GM19372 (cell line): ENCODE measurements at regions not wholly inside any gene's neighbourhood (a gene's known extent, or its start where the extent isn't known, plus 50 kb on each side); places are given as distances from the start of the nearest gene placed in this dataset.

ENCODE experiments used
- ATAC-seq: cut with Tn5 transposase; IDR thresholded peaks from one replicate; pipeline ENCODE4 v1.9.1; 2021; ENCODE audit warnings: mild to moderate bottlenecking, low read depth, moderate library complexity; ENCODE audit not compliant: unreplicated experiment

DNA sequence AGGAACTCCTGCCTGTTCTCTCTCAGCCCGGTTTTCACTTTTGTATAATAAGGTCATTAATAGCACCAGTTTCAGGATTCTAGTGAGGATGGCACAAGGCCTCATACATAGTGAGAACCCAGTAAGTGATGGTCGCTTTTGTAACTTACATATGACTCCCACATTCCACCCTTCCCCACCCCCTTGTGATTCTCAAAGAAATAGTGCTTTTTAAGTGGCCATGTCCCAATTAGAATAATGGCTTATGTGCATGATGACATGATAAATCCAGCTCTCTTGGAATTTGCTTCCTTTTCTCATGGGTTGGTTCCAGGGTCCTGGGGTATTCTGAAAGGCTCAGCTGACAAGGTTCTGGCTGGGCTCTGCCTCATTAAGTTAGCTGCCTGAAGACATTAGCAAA, 189.9 kb downstream of the URB2 start:
- no peak for ATAC-seq

DNA sequence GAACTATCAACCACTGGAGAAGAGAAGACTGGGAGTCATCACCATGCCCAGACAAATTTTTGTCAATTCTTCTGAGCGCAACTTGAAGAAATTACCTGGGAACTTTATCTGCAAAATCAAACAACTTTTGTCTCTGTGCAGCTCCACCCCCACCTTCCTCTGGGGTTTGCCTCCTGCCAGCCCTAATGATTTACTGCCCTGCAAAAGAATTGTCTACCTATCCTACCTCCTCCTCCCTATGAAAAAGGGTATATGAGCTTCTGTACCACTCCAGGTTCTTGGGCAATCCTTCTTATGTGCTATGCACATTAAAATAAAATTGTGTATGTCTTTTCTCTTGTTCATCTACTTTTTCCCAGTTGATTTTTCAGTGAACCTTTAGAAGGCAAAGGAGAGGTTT, 191.9 kb downstream of the URB2 start:
- no peak for ATAC-seq

DNA sequence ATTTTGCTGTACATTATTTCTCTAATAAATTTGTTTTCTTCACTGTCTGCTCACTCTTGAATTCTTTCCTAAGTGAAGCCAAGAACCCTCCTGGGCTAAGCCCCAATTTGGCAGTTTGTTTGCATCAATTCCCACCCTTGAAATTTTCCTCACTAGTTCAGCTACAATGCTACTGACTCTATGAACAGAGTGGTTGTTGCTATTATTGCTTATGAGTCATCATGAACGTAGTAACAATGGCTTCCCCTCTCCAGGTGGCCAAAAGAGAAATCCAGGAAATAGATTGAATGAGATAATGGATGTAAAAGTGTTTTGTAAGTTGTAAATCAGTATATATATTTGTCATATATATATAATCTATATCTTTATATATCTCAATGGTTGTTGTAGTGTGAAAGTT, 193.0 kb downstream of the URB2 start:
- ATAC-seq, result no peak

GRCh38 chr1:229822026-229822425, 196.0 kb downstream of the URB2 start:
- no peak for ATAC-seq

GRCh38 chr1:229825042-229825441, 199.0 kb downstream of the URB2 start:
- no peak for ATAC-seq

GRCh38 chr1:229828461-229828860, 202.4 kb downstream of the URB2 start:
- no peak for ATAC-seq

DNA sequence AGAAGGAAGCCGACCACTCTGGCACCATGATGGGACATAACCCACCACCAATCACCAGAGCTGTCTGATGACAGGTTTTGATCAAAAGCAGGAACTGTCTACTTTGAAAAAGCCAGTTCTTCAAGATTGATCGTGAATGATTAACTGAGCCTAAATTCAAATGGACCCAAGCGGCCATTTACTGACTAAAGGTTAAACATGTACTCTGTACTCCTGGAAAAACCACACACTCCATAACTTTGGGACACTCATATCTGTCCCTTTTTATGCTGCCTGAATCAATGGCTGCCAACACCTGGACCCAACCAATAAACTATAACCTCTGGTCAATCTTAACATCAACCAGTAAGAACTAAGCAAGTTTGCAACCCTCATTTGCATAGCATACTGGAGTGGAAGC, 206.6 kb downstream of the URB2 start:
- ATAC-seq, result no peak

DNA sequence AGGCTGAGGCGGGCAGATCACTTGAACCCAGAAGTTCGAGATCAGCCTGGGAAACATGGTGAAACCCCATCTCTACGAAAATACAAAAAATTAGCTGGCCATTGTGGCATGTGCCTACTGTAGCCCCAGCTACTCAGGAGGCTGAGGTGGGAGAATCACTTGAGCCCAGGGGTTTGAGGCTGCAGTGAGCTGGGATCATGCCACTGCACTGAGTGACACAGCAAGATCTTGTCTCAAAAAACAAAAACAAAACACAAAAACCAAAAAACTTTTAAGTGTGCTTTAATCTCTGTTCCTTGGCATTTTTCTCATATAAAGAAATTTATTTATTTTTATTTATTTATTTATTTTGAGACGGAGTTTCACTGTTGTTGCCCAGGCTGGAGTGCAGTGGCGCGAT, 208.2 kb downstream of the URB2 start:
- no peak for ATAC-seq

DNA sequence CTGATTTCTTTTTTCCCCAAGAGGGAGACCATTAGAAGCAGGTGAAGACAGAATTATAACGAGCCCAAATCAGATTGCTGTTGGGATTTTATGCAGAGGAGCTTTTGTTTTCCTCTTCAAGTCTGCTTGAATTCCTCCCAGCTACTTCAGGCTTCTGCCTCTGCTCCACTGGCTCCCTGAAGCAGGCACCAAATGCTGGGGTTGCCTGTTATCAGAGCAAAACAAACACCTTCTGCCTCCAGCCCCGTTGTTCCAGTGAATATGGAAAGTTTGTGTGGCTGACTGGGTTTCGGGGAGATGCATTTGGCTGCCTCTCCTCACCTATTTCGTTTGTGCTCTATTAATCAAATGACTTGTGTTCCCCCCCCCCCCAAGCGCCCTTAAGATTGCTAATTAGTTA, 209.2 kb downstream of the URB2 start:
- no peak for ATAC-seq

- ATAC-seq, result no peak
Observed at GRCh38 chr1:229836324-229836723, 210.3 kb downstream of the URB2 start.

GRCh38 chr1:229838204-229838603, 212.2 kb downstream of the URB2 start:
- no peak for ATAC-seq

DNA sequence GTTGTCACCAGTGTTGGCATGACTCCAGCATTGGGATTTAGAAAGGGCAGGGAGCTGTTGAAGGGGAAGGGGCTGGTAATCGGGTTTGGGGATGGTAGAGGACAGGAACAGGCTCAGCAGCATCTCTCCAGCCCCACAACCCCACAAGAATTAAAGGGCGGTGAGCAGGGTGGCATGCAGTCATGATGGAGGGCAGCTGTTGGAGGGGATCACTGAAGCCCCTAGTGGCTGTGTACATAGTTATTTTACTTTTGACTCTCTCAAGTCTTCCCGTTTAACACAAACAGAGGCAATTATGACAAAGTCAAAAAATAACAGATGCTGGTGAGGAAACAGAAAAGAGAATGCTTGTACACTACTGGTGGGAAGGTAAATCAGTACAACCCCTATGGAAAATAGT, 213.8 kb downstream of the URB2 start:
- no peak for ATAC-seq

GRCh38 chr1:229841230-229841629, 215.2 kb downstream of the URB2 start:
- ATAC-seq, result no peak

DNA sequence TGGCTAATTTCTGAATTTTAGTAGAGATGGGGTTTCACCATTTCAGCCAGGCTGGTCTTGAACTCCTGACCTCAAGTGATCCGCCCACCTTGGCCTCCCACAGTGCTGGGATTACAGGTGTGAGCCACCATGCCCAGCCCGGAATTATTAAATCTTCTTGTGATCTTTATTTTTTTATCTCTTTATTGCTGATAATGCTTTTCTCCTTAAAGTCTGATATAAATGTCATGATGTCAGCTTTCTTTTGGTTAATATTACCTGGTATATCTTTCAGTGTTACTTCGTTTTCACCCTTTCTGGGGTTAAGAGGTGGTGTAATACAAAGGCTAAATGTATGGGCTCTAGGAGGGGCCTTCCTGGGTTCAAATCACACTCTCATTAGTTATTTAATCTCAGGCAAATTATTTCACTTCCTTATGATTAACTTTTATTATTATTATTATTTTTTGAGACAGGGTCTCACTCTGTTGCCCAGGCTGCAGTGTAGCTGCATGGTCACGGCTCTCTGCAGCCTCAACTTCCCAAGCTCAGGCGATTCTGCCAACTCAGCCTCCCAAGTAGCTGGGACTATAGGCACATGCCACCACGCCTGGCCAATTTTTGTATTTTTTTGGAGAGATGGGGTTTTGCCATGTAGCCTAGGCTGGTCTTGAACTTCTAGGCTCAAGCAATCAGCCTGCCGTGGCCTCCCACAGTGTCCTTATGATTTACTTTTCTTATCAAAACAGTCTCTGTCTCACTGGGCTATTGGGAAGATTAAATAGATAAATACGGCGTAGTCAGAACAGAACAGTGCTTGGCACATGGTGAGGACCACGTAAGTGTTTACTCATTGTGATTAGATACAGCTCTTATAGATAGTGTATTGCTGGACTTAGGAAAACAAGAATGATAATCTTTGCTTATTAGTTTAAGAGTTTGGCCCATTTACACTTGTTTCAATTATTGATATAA, 216.5 kb downstream of the URB2 start:
- no peak for ATAC-seq

GRCh38 chr1:229843627-229844238, 217.7 kb downstream of the URB2 start:
- ATAC-seq, result no peak

DNA sequence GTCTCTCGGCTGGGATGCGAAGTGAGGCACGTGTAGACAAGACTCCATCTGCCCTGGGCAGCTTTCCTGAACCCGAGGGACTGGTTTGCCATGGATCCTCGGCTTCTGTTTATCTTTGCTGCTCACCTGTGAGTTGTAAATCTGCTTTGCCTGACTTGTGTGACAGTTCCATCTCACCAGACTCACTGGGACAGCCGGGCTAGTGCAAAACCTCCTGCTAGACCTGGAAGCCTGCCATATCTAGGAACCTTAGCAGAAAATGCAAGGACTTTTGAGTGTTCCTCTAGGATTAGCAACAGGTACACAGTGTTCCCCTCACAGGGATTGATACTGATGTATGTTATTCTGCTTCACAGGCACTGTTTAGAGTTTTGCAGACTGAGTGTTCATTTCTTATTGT, 218.6 kb downstream of the URB2 start:
- no peak for ATAC-seq

- no peak for ATAC-seq
Observed at GRCh38 chr1:229845410-229846138, 219.5 kb downstream of the URB2 start.

DNA sequence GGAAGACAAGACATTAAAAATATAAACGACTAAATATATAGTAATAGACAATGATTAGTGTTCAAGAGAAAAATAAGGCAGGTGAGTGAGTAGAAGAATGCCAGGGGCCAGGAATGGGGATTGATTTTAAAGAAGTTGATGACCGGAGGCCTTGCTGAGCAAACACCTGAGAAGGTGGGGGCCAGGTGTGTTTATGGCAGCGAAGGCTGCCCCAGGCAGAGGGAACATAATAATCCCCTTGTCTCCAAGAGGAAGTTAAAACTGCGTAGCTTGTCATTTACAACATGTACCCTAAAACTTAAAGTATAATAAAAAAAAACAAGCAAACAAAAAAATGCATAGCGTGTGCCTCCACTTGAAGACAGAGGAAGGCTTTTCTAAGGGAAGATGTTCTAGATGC, 220.3 kb downstream of the URB2 start:
- no peak for ATAC-seq

GRCh38 chr1:229848752-229849677, 218.0 kb upstream of the GALNT2 start:
- ATAC-seq, result no peak

DNA sequence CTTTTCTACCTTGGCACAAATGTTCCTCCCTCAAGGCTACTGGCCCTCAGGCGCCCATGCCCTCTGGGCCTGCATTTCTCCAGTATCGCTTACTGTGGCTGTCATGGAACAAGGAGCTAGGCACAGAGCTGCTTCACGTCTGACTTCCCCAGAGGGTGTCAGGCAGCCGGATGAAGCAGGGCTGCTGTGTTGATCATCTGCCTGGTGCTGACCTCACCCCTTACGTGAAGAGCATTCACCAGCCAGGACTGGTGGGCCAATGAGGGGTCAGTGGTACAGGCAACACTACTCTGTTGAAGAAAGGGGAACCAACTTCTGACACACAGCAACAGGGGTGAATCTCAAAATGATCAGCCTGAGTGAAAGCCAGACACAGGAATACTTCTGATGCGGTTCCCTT, 215.5 kb upstream of the GALNT2 start:
- ATAC-seq, result no peak
